HG02852 (cell line): ENCODE measurements at regions not wholly inside any gene's neighbourhood (a gene's known extent, or its start where the extent isn't known, plus 50 kb on each side); places are given as distances from the start of the nearest gene placed in this dataset.

ENCODE experiments used
- ATAC-seq: cut with Tn5 transposase; IDR thresholded peaks from one replicate; pipeline ENCODE4 v1.9.1; 2021; ENCODE audit warnings: mild to moderate bottlenecking, moderate library complexity; ENCODE audit not compliant: unreplicated experiment

DNA sequence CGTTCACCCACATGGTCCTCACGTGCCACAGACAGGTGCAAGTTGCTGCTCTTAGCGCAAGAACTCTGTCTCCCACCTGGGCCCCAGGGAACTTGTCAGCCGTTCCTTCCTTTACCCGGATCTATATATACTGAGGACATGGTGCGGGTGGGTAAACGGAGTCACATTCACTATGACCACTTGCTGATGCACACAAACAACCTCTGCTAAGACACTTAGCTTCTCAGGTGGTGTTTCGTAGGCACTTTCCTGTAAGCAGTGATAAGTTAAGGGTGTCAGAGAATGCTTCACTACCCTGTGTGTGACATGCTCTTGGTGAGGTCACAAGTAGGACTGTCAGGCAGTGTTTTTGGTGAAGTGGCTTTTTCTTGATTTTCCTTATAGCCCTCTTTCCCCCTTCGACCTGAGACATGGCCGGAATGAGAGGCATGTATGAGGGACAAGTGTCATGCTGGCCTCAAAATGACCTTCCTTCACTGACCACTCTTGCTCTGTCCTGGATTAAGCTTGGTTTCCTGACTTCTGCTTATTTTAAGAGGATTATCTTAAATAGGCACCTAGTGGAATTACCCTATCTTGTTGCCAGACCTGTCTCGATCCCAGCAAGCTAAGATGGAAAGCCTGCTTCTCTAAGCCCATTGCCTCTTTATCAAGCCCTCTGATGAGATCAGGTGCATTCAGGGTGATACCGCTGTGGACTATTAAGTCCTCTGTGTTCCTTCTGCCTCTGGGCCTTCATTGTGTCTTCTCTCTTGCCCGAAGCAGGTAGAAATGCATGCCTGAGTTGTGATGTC is 97.1 kb upstream of the CELF4 start:
- ATAC-seq: no peak

- ATAC-seq: no peak
Measured at GRCh38 chr18:37662099-37662498, 96.5 kb upstream of the CELF4 start.

DNA sequence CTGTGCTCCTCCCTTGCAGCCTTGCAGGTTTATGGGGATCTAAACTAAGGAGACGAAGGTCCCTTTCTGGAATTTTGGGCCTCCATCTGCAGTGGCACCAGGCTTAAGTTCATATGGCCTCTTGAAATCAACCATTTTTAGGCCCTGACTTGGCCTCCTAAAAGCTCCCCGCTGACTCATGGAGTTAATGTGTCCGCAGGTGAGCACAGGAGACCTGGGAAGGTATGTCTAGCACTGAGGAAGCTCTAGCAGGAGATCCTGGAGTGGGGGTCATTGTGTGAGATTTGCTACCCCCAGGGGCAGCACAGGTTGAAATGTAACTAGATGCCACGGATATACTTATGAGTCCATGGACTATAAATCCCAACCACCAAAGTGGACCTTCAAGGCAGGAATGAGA is 95.9 kb upstream of the CELF4 start:
- ATAC-seq: no peak

DNA sequence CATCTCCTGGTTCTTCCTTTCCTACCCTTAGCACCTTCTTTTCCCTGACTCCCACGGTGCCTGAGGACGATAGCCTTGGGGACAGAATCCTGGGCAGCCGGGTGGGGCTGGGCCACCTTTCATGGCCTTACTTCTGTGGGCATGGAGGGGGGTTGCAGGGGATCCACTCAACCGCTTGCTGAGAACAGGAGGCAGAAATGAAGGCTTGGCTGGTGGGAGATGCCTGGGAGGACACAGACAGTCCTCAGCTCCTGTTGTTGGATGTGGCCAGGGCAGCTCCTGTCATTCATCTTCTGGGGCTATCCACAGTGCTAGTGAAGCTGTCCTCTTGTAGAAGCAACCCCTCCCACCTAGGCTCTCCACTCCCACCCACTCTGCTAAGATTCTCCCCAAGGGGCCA is 95.5 kb upstream of the CELF4 start:
- no peak for ATAC-seq

GRCh38 chr18:37660658-37661057 is 95.1 kb upstream of the CELF4 start:
- ATAC-seq: no peak

DNA sequence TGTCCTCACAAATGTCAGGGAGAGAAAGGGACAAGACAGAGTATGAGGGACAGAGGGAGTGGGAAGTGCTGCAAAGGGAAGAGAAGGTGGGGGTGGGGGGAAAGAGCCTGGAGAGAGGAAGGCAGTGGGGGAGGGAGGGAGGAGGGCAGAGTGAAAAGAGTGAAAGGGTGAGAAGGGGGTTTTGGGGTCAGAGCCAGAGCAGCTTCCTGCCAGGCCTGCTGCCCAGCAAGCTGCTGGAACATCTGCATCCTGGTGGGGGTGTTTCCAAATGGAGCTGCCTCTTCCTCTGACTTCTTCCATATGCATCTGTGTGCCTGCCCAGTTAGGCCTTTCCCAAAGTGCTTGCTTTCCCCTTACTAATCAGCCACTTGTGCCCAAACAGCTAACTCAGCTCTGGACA is 94.3 kb upstream of the CELF4 start:
- ATAC-seq: no peak

- ATAC-seq: no peak
Measured at GRCh38 chr18:37658894-37659293, 93.3 kb upstream of the CELF4 start.

DNA sequence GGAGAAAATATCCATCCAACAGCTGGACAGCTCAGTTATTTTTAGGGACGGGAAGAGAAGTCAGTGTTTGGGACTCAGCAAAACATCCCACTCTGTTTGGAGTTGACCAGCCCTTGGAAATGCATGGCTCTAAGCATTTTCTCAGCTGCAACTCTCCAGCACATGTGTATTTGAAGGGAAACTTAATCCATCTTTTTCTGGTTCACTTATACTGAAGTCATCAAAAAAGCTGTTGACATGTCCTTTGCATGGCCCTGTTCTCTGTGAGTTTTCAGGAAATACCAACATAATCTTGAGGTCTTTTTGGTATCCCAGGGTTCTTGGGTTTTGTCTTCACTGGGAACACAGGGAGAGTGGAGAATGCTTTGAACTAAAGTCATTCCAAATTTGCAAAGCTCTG is 91.9 kb upstream of the CELF4 start:
- no peak for ATAC-seq

DNA sequence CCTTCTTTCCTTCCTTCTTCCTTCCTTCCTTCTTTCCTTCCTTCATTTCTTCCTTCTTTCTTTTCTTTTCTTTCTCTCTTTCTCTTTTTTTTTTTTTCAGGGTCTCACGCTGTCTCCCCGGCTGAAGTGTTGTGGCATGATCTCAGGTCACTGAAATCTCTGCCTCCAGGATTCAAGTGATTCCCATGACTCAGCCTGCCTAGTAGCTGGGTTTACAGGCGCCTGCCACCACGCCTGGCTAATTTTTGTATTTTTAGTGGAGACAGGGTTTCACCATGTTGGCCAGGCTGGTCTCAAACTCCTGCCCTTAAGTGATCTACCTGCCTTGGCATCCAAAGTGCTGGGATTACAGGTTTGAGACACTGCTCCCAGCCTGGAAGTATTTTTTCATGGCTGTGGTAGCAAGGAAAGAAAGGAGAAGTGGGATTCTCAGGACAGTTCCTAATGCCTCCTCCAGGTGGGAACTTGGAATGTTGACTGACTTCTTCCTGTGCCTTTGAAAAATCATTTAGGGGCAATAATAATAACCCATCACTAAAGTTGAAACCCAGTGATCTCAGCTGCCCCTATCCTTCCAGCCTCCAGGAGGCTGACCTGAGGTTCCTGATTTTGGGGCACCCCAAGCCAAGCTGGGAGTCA is 89.3 kb upstream of the CELF4 start:
- ATAC-seq: no peak

DNA sequence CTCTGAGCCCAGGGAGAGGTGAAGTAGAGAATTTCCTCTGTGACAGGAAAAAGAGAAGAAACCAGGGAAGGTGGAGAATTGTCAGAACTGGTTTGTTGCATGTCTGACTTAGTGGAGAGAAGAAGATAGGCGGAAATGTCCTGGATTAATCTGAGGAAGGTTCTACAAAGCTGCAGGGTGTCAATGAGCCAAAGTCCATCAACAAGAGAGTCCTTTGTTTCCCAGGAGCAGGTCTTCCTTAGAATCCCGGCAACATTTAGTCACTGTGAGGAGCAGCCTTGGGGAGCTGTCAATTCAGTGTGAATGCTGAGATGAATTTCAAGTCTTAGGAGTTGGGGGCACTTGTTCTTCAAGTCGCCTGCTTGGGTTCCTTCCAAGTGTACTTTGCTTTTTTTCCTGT is 88.4 kb upstream of the CELF4 start:
- ATAC-seq: no peak

- ATAC-seq: no peak
Measured at GRCh38 chr18:37653618-37654017, 88.0 kb upstream of the CELF4 start.

DNA sequence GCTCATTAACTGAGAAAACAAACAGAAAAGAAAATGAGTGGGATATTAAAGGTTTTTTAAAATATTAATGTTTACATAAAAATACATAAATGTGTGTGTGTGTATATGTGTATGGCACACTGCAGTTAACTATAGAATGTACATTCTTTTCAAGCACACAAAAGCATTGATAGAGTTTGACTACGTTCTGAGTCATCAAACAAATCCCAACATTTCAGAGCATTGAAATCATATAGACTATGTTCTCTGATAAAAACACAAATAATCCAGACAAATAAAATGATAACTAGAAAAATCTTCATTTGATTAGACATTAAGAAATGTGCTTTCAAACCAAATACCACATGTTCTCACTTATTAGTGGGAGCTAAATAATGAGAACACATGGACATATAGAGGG is 84.3 kb upstream of the CELF4 start:
- ATAC-seq: no peak

- ATAC-seq: no peak
Measured at GRCh38 chr18:37649416-37649815, 83.8 kb upstream of the CELF4 start.

- no peak for ATAC-seq
Measured at GRCh38 chr18:37641573-37641972, 76.0 kb upstream of the CELF4 start.

GRCh38 chr18:37640504-37640903 is 74.9 kb upstream of the CELF4 start:
- ATAC-seq: no peak

DNA sequence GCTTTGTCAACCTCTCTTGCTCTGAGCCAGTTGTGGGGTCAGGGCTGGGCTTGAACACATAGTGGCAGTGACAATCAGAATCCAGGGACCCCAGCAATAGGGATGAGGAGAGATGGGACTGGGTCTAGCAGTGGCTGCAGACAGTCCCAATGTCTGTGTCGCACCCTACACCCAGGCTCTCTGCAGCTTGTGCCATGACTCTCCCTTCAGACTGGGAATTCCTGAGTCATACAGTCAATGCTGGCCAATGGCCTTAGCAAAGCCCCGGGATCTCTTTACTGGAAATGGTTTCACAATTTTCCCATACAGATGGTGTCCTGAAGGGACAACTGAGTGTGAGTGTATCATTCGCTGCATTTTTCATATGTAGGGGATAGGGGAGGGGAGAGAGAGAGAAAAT is 74.2 kb upstream of the CELF4 start:
- ATAC-seq: no peak

- ATAC-seq: no peak
Measured at GRCh38 chr18:37637478-37637850, 71.9 kb upstream of the CELF4 start.

GRCh38 chr18:37636831-37637477 is 71.4 kb upstream of the CELF4 start:
- ATAC-seq: no peak

DNA sequence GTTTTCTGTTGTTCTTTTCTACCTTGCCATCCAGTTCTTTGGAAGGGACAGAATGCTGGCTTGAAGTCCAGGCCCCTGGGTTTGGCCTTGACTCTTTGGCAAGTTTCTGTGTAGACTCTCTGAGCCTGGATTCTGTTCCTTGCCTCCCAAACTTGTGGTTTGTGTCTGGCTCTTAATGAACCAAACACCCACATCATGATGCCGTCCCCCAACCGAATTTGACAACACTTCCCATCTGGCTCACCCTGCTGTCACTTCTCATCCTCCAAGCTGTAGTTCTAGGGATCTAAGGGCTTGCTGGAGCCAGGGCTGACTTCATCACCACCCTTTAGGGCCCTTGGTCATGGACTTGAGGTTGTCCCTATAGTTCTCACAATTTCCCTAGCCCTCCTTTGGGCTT is 68.9 kb upstream of the CELF4 start:
- no peak for ATAC-seq

- ATAC-seq: no peak
Measured at GRCh38 chr18:37631422-37631821, 65.8 kb upstream of the CELF4 start.

DNA sequence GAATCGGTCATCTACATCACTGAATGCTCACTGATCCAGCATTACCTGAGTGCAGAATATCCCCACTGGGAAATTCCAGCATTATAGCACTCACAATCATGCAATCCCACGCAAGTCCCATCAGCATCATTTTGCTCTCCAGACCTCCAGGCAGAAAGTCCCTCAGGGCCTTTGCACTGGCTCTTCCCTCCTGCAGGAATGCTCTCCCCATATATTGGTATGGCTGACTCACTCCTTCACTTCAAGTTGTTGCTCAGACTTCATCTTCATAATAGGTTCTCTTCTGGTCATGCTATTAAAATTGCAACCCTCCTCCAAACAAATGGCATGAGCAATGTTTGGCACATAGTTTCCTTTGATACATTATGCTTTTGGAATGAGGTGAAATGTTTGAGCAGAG is 64.7 kb upstream of the CELF4 start:
- no peak for ATAC-seq

DNA sequence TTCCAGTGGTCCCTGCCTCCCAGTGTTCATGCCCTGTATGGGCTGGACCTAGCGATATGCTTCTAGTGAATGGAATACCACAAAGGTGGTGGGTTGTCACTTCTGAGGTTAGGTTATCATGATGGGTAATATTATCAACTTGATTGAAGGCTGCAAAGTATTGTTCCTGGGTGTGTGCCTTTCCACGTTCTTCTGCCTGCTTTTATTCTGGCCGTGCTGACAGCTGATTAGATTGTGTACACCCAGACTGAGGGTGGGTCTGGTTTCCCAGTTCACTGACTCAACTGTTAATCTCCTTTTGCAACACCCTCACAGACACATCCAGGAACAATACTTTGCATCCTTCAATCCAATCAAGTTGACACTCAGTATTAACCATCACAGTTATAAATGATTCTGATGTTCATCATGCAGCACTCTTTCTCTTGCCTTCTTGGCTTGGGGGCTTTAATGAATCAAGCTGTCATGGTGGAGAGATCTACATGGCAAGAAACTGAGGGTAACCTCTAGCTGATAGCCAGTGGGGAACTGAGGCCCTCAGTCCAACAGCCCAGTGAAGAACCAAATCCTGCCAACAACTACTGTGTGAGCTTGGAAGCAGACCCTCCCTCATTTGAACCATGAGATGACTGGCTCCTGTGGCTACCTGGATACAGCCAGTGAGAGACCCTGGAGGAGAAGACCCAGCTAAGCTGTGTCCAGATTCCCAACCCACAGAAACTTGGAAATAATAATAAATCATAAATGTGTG is 63.0 kb upstream of the CELF4 start:
- ATAC-seq: no peak
